ENCODE measurements at regions not wholly inside any gene's neighbourhood (a gene's known extent, or its start where the extent isn't known, plus 50 kb on each side); places are given as distances from the start of the nearest gene placed in this dataset.

- DNase-seq, result no peak
Measured at GRCh38 chr2:180450841-180451240, 443.7 kb upstream of the CWC22 start.

GRCh38 chr2:180449171-180449915 lies 442.2 kb upstream of the CWC22 start:
- Histone ChIP-seq H3K9me3 (ENCODE audit: severe bottlenecking) (no peaks in the 10 kb centered on the region), H3K27ac (peak overlapping the region; percentile 2; the same call in 1 of the 2 replicates), H3K4me3 (ENCODE audit: low read depth, low read length) (no peak overlapping the region), H3K36me3 (no peaks in the 10 kb centered on the region), H3K27me3 (ENCODE audit: insufficient read depth, low read depth, severe bottlenecking) (no peaks in the 10 kb centered on the region)
- no peak for TF ChIP-seq CTCF (IDR thresholded peaks at IDR 0.05; ENCODE audit: low read depth, low read length)
- DNase-seq, result peak; percentile 54

More at GRCh38 chr2:180450841-180451240, 443.7 kb upstream of the CWC22 start:
- Histone ChIP-seq H3K9me3 (ENCODE audit: severe bottlenecking) (no peaks in the 10 kb centered on the region), H3K27ac (no peak overlapping the region), H3K27me3 (ENCODE audit: insufficient read depth, low read depth, severe bottlenecking) (no peaks in the 10 kb centered on the region), H3K4me3 (ENCODE audit: low read depth, low read length) (no peak overlapping the region), H3K36me3 (no peaks in the 10 kb centered on the region)
- no peak for TF ChIP-seq CTCF (IDR thresholded peaks at IDR 0.05; ENCODE audit: low read depth, low read length)

GRCh38 chr2:180446492-180446891 lies 439.4 kb upstream of the CWC22 start:
- no peak for TF ChIP-seq CTCF (IDR thresholded peaks at IDR 0.05; ENCODE audit: low read depth, low read length)
- Histone ChIP-seq H3K27me3 (ENCODE audit: insufficient read depth, low read depth, severe bottlenecking) (no peaks in the 10 kb centered on the region), H3K9me3 (ENCODE audit: severe bottlenecking) (no peaks in the 10 kb centered on the region), H3K27ac (no peak overlapping the region), H3K4me3 (ENCODE audit: low read depth, low read length) (no peak overlapping the region), H3K36me3 (no peaks in the 10 kb centered on the region)
- no peak for DNase-seq

GRCh38 chr2:180443888-180444287 lies 436.8 kb upstream of the CWC22 start:
- TF ChIP-seq CTCF (IDR thresholded peaks at IDR 0.05; ENCODE audit: low read depth, low read length), result no peak
- H3K27me3 ChIP-seq (ENCODE audit: insufficient read depth, low read depth, severe bottlenecking), result no peaks in the 10 kb centered on the region
- no peaks in the 10 kb centered on the region for H3K9me3 ChIP-seq (ENCODE audit: severe bottlenecking)
- no peaks in the 10 kb centered on the region for H3K36me3 ChIP-seq
- DNase-seq, result no peak
- H3K4me3 ChIP-seq (ENCODE audit: low read depth, low read length), result no peak overlapping the region
- no peak overlapping the region for H3K27ac ChIP-seq

GRCh38 chr2:180442860-180443644 lies 436.0 kb upstream of the CWC22 start:
- peak; percentile 35 for DNase-seq
- Histone ChIP-seq H3K27ac (no peak overlapping the region), H3K4me3 (ENCODE audit: low read depth, low read length) (no peak overlapping the region), H3K9me3 (ENCODE audit: severe bottlenecking) (no peaks in the 10 kb centered on the region), H3K36me3 (no peaks in the 10 kb centered on the region), H3K27me3 (ENCODE audit: insufficient read depth, low read depth, severe bottlenecking) (no peaks in the 10 kb centered on the region)
- no peak for TF ChIP-seq CTCF (IDR thresholded peaks at IDR 0.05; ENCODE audit: low read depth, low read length)

Data from WERI-Rb-1 (cell line).